ENCODE measurements at regions not wholly inside any gene's neighbourhood (a gene's known extent, or its start where the extent isn't known, plus 50 kb on each side); places are given as distances from the start of the nearest gene placed in this dataset.

GRCh38 chr2:71812736-71813135 lies 334.9 kb downstream of the CYP26B1 start:
- DNase-seq (ENCODE audit: low spot score) = no peak

DNA sequence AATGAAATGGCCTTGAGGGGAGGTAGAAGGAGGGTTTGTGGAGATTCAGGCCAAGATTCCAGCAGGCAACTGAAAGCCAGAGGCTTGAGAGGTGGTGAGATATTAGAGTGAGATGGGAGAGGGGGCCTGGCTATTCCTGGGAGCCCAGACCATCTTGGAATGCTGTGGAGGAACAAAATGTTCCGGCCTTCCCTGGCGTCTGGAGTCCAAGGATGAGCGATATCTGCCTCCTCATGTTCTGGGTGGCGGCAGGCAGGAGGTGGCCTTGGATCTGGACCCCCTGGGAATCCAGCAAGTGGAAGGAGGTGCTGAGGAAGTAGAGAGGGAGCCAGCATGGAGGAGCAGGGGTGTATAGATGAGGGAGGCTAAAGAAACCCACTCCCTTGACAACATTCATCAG lies 335.9 kb downstream of the CYP26B1 start:
- DNase-seq (ENCODE audit: low spot score) = no peak

DNA sequence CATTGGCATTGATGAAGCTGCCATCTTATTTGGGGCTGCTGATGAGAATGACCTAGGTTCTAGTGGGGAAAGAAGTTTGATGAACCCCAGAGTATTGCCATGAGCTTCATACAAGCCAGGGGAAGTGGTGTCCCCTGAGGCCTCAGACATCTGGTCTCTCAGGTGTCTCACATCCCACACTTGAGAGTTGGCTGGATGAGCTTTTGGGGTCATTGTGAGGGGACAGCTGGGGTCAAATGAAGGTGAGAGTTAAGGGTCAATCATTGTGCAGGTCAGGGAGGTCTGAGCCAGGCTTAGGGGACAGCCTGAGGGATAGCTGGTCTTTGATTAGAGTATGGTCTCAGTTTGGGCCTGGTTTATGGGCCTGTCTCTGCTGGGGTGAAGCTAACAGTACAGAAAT lies 336.5 kb downstream of the CYP26B1 start:
- DNase-seq (ENCODE audit: low spot score) = no peak

- no peak for DNase-seq (ENCODE audit: low spot score)
Observed at GRCh38 chr2:71807581-71808451, 339.8 kb downstream of the CYP26B1 start.

DNA sequence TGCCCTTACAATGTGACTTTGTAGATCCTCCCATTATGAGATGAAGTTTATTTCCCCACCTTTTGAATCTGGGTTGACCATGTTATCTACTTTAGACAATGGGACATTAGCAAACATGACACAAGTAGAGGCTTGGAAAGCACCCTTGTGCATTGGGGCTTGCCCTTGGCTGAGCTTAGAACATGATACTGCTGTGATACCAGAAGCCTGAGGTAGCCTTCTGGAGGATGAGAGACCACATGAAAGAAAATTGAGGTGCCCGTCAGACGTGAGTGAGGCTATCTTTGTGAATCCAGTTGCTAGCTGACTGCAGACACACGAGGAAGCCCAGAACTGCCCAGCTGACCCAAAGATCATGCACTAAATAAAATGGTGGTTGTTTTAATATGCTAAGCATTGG lies 341.2 kb downstream of the CYP26B1 start:
- no peak for DNase-seq (ENCODE audit: low spot score)

GRCh38 chr2:71804281-71804751 lies 343.3 kb downstream of the CYP26B1 start:
- DNase-seq (ENCODE audit: low spot score) = no peak

GRCh38 chr2:71803398-71803797 lies 344.3 kb downstream of the CYP26B1 start:
- no peak for DNase-seq (ENCODE audit: low spot score)

GRCh38 chr2:71802556-71802955 lies 345.1 kb downstream of the CYP26B1 start:
- no peak for DNase-seq (ENCODE audit: low spot score)

- DNase-seq (ENCODE audit: low spot score) = peak; percentile 39
Observed at GRCh38 chr2:71801969-71802368, 345.7 kb downstream of the CYP26B1 start.

- no peak for DNase-seq (ENCODE audit: low spot score)
Observed at GRCh38 chr2:71801556-71801955, 346.1 kb downstream of the CYP26B1 start.

DNA sequence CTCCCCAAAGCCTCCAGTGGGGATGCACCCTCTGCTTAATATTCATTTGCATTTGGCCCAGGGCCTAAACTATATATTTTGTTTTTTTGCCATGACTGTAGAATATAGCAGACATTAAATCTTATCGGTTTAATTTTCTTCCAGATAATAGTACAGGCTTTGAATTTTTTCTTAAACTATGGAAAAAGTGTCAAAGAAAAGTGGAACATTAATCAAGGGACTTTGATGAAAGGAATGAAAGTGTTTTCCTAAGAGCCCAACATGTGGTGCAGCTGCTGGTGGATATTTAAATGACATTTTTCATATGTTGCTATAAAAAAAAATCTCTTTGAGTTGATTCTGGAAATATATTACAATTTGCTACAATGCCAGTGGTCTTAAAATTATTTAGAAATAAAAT lies 346.8 kb downstream of the CYP26B1 start:
- DNase-seq (ENCODE audit: low spot score) = no peak

- no peak for DNase-seq (ENCODE audit: low spot score)
Observed at GRCh38 chr2:71800106-71800809, 346.9 kb downstream of the DYSF start.

DNA sequence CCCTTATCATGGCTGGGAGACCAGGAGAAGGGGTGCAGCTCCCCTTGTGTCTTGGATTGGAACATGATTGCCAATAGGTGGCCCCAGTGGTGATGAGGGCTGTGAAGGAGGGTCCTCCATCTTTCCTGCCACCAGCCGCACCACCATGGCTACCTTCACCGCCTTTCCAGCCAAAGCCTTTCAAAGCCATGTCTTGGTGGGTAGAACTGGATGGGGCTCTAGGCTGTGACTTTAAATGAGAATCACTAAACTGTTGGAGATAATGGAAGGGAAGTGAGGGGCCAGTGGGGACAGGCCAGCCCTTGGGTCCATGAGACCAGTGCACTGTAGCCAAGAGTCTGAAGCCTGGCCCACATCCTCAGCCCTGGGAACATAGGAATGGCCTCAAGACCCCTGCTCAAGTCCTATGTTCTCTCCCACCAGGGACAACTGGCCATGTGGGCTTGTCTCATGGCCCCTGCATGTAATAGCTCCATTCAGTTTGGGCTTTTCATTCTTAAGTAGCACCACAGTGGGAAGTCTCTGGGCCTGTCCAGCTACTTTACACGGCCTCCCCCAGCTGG lies 345.7 kb downstream of the DYSF start:
- DNase-seq (ENCODE audit: low spot score) = no peak

DNA sequence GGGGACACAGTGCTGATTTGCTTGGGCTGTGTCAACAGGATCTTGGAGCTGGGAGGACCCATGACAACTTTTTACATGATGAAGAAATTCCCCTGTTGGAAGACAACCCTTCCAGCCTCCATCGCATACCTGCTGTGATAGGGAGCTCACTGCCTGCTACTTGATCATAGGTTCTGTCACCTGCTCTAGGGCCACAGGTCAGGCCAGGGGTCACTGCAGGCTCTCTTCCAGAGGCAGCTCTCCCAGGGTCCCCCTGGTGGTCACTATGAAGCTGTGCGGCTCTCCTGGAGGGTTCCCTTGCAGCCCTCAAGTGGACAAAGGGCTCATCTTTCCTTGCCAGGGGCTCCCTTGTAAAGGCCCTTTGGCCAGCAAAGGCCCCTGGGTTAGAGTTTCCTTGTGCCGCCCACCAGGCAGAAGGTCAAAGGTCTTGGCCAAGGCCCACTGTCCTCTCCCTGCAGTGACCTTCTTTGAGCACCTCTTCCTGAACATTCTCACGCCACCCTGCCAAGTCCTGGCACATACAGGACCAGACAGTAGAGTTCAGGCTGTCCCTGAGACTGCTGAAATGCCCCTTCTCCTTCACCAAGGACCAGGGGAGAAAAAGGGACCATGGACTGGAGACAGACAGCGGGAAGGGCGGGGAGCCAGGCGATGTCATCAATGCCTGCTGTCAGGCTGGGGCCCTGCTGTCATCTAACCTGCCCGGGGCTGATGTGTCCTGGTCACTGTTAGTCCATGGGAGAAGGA lies 345.1 kb downstream of the DYSF start:
- DNase-seq (ENCODE audit: low spot score) = peak; percentile 44

- no peak for DNase-seq (ENCODE audit: low spot score)
Observed at GRCh38 chr2:71797035-71797810, 343.9 kb downstream of the DYSF start.

DNA sequence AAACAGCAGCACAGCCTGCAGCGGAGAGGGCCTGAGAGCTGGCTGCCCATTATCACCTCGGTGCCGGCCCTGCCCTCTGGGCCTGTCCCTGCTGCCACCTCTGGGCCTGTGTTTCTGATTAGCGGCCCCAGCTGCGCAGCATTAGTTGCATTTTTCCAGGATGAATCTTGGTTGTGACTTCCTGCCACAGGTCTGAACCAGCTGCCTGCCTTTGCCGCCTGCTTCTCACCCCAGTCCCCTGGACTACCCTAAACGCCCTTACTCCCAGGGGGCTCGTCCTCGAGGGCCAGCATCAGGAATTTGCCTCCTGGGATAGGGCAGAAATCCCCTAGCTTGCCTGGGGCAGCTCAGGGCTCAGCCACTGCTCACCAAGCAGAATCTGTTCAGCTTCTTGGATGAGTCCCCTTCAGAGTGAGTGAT lies 342.8 kb downstream of the DYSF start:
- DNase-seq (ENCODE audit: low spot score) = no peak

- no peak for DNase-seq (ENCODE audit: low spot score)
Observed at GRCh38 chr2:71795486-71795885, 342.1 kb downstream of the DYSF start.

GRCh38 chr2:71794611-71795010 lies 341.2 kb downstream of the DYSF start:
- no peak for DNase-seq (ENCODE audit: low spot score)

GRCh38 chr2:71793926-71794325 lies 340.6 kb downstream of the DYSF start:
- no peak for DNase-seq (ENCODE audit: low spot score)

DNA sequence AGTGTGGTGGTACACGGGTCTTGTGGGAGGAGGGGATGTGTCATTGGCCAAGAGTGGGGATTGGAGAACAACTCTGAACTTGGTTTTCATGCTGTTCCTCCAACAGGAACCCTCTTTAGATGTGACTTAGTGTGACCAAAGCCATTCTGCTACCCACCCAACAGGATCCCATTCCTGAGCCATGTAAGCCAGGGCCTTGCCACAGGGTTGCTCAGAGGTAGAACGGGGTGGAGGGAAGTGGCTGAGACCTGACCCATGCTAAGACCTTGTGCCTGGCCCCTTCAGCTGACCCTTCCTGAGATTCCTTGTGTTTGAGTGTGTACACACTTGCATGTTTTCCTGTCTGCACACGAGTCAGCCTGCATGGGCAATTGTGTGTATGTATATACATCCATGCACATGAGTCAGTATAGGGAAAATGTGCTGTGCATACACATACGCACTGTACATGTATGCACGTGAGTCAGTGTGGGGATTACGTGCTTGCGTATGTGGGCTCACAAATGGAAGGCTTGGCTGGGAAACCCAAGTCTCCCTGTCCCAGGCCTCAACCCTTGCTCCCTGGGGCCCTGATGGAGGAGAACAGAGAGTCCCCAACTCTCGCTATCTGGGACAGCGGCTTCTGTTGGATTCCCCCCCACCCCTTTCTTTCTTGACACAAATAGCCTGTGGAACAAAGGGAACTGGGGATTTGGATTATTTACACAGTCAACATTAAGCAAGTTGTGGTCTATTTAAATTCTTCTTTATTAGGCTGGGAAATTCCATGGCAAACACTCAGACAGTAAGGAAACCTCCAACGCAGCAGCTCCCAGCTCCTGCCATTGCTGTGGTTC lies 339.8 kb downstream of the DYSF start:
- no peak for DNase-seq (ENCODE audit: low spot score)

Measured in hematopoietic multipotent progenitor cell treated with erythropoietin and hydrocortisone succinate and interleukin-3 and kit ligand, for 17 days (in vitro differentiated cells).